GM21528 (cell line): ENCODE measurements at regions not wholly inside any gene's neighbourhood (a gene's known extent, or its start where the extent isn't known, plus 50 kb on each side); places are given as distances from the start of the nearest gene placed in this dataset.
"Not testable (repeated sequence)": the region's sequence is repeated elsewhere in the genome, so short reads cannot be mapped to it uniquely, and the experiment has no call there.

Source experiments
- ATAC-seq: cut with Tn5 transposase; IDR thresholded peaks from one replicate; pipeline ENCODE4 v1.9.1; 2021; ENCODE audit warnings: mild to moderate bottlenecking, moderate library complexity; ENCODE audit not compliant: unreplicated experiment, low FRiP score

GRCh38 chr1:229133811-229134210 is 137.1 kb upstream of the RAB4A start:
- no peak for ATAC-seq

GRCh38 chr1:229134381-229135217 is 136.3 kb upstream of the RAB4A start:
- not testable (repeated sequence) for ATAC-seq

- no peak for ATAC-seq
Measured at GRCh38 chr1:229135773-229136172, 135.1 kb upstream of the RAB4A start.

- ATAC-seq, result no peak
Measured at GRCh38 chr1:229136822-229137221, 134.1 kb upstream of the RAB4A start.

- ATAC-seq, result no peak
Measured at GRCh38 chr1:229137271-229137670, 133.6 kb upstream of the RAB4A start.

GRCh38 chr1:229138058-229138457 is 132.9 kb upstream of the RAB4A start:
- ATAC-seq, result no peak

GRCh38 chr1:229139331-229140118 is 131.4 kb upstream of the RAB4A start:
- ATAC-seq, result peak; percentile 65

- ATAC-seq, result no peak
Measured at GRCh38 chr1:229140119-229140396, 130.9 kb upstream of the RAB4A start.

GRCh38 chr1:229141271-229141670 is 129.6 kb upstream of the RAB4A start:
- ATAC-seq, result no peak

GRCh38 chr1:229141689-229142377 is 129.1 kb upstream of the RAB4A start:
- no peak for ATAC-seq

GRCh38 chr1:229142471-229142870 is 128.4 kb upstream of the RAB4A start:
- ATAC-seq, result no peak

GRCh38 chr1:229146647-229147046 is 124.3 kb upstream of the RAB4A start:
- no peak for ATAC-seq

- ATAC-seq, result no peak
Measured at GRCh38 chr1:229147072-229147471, 123.8 kb upstream of the RAB4A start.

- no peak for ATAC-seq
Measured at GRCh38 chr1:229148041-229148671, 122.8 kb upstream of the RAB4A start.

GRCh38 chr1:229148743-229149142 is 122.2 kb upstream of the RAB4A start:
- no peak for ATAC-seq

- no peak for ATAC-seq
Measured at GRCh38 chr1:229149435-229149834, 121.5 kb upstream of the RAB4A start.

- ATAC-seq, result no peak
Measured at GRCh38 chr1:229150518-229150917, 120.4 kb upstream of the RAB4A start.

GRCh38 chr1:229151412-229151811 is 119.5 kb upstream of the RAB4A start:
- not testable (repeated sequence) for ATAC-seq

GRCh38 chr1:229152311-229152710 is 118.6 kb upstream of the RAB4A start:
- no peak for ATAC-seq

- ATAC-seq, result no peak
Measured at GRCh38 chr1:229153955-229154548, 116.9 kb upstream of the RAB4A start.
